ENCODE measurements at regions not wholly inside any gene's neighbourhood (a gene's known extent, or its start where the extent isn't known, plus 50 kb on each side); places are given as distances from the start of the nearest gene placed in this dataset.
A peak's percentile ranks its signal among the peaks of the same experiment; 100 is the strongest.

DNA sequence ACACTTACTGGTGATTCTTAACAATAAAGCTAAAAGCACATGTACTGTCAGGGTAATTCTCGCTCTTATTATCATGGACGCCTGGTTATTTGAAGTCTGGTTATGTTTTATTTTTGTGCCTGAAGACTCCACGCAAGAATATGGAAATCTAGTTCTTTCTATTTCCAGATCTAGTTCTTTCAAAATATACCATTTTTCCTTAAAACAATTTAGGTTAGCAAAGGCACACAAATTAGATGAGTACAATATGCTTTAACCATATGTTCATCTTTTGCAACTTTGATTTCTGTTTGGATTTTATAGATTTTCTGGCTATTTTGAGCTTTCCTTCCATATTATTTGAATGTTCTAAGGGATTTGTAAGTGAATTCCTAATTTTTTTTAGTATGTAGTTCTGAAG lies 1783.1 kb downstream of the PCDH7 start:
- Mint-ChIP-seq H3K36me3 (ENCODE audit: unreplicated experiment) (no peaks in the 10 kb centered on the region), H3K27me3 (ENCODE audit: unreplicated experiment) (no peaks in the 10 kb centered on the region), H3K27ac (ENCODE audit: unreplicated experiment) (no peak overlapping the region), H3K4me3 (ENCODE audit: unreplicated experiment) (no peak overlapping the region), H3K9me3 (ENCODE audit: unreplicated experiment) (peaks cover 34% of the 10 kb centered on the region), H3K4me1 (ENCODE audit: unreplicated experiment) (peaks cover 11% of the 10 kb centered on the region)
- no peak for TF ChIP-seq CTCF (IDR thresholded peaks at IDR 0.05)
- DNase-seq (ENCODE audit: extremely low spot score, unreplicated experiment) = no peak

DNA sequence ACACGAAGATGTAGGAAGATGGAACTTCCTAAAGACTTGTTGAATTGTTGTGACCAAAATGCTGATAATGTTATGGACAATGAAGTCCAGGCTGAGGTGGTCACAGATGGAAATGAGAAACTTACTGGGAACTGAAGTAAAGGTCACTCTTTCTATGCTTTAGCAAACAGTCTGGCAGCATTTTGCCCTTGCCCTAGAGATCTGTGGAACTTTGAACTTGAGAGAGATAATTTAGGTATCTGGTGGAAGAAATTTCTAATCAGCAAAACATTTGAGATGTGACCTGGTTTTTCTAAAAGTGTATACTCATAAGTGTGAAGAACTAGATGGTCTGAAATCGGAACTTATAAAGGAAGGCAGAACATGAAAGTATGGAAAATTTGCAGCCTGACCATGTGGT lies 1785.9 kb downstream of the PCDH7 start:
- Mint-ChIP-seq H3K27ac (ENCODE audit: unreplicated experiment) (no peak overlapping the region), H3K27me3 (ENCODE audit: unreplicated experiment) (no peaks in the 10 kb centered on the region), H3K4me1 (ENCODE audit: unreplicated experiment) (no peaks in the 10 kb centered on the region), H3K36me3 (ENCODE audit: unreplicated experiment) (no peaks in the 10 kb centered on the region), H3K9me3 (ENCODE audit: unreplicated experiment) (peaks cover 25% of the 10 kb centered on the region), H3K4me3 (ENCODE audit: unreplicated experiment) (no peak overlapping the region)
- DNase-seq (ENCODE audit: extremely low spot score, unreplicated experiment) = no peak
- no peak for TF ChIP-seq CTCF (IDR thresholded peaks at IDR 0.05)

GRCh38 chr4:32519060-32519459 lies 1798.9 kb downstream of the PCDH7 start:
- DNase-seq (ENCODE audit: extremely low spot score, unreplicated experiment) = no peak
- Mint-ChIP-seq H3K27me3 (ENCODE audit: unreplicated experiment) (no peaks in the 10 kb centered on the region), H3K36me3 (ENCODE audit: unreplicated experiment) (no peaks in the 10 kb centered on the region), H3K4me3 (ENCODE audit: unreplicated experiment) (peak overlapping the region; percentile 62), H3K27ac (ENCODE audit: unreplicated experiment) (peak overlapping the region; percentile 55), H3K4me1 (ENCODE audit: unreplicated experiment) (peaks cover 5% of the 10 kb centered on the region), H3K9me3 (ENCODE audit: unreplicated experiment) (no peaks in the 10 kb centered on the region)
- no peak for TF ChIP-seq CTCF (IDR thresholded peaks at IDR 0.05)

- no peaks in the 10 kb centered on the region for H3K36me3 Mint-ChIP-seq (ENCODE audit: unreplicated experiment)
- no peaks in the 10 kb centered on the region for H3K4me1 Mint-ChIP-seq (ENCODE audit: unreplicated experiment)
- no peak for DNase-seq (ENCODE audit: extremely low spot score, unreplicated experiment)
- no peak overlapping the region for H3K4me3 Mint-ChIP-seq (ENCODE audit: unreplicated experiment)
- TF ChIP-seq CTCF (IDR thresholded peaks at IDR 0.05) = no peak
- H3K27ac Mint-ChIP-seq (ENCODE audit: unreplicated experiment) = no peak overlapping the region
- H3K27me3 Mint-ChIP-seq (ENCODE audit: unreplicated experiment) = no peaks in the 10 kb centered on the region
- peaks cover 5% of the 10 kb centered on the region for H3K9me3 Mint-ChIP-seq (ENCODE audit: unreplicated experiment)
Measured at GRCh38 chr4:32525420-32525819, 1805.3 kb downstream of the PCDH7 start.

DNA sequence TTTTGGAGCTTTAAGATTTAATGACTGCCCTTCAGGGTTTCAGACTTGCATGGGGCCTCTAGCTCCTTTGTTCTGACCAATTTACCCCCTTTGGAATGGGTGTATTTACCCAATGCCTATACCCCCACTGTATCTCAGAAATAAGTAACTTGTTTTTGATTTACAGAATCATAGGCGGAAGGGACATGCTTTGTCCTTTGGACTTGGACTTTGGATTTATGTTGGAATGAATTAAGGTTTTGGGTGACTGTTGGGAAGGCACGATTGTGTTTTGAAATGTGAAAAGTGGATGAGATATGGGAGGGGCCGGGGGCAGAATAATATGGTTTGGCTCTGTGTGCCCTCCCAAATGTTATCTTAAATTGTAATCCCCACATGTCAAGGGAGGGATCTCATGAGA lies 1824.7 kb downstream of the PCDH7 start:
- H3K9me3 Mint-ChIP-seq (ENCODE audit: unreplicated experiment) = no peaks in the 10 kb centered on the region
- H3K36me3 Mint-ChIP-seq (ENCODE audit: unreplicated experiment) = no peaks in the 10 kb centered on the region
- H3K4me3 Mint-ChIP-seq (ENCODE audit: unreplicated experiment) = no peak overlapping the region
- no peaks in the 10 kb centered on the region for H3K27me3 Mint-ChIP-seq (ENCODE audit: unreplicated experiment)
- H3K4me1 Mint-ChIP-seq (ENCODE audit: unreplicated experiment) = no peaks in the 10 kb centered on the region
- H3K27ac Mint-ChIP-seq (ENCODE audit: unreplicated experiment) = no peak overlapping the region
- DNase-seq (ENCODE audit: extremely low spot score, unreplicated experiment) = no peak
- no peak for TF ChIP-seq CTCF (IDR thresholded peaks at IDR 0.05)
